ENCODE measurements at regions not wholly inside any gene's neighbourhood (a gene's known extent, or its start where the extent isn't known, plus 50 kb on each side); places are given as distances from the start of the nearest gene placed in this dataset.

GRCh38 chr1:118346936-118347335, 161.9 kb upstream of the SPAG17 start:
- no peak for DNase-seq (ENCODE audit: low read depth)

DNA sequence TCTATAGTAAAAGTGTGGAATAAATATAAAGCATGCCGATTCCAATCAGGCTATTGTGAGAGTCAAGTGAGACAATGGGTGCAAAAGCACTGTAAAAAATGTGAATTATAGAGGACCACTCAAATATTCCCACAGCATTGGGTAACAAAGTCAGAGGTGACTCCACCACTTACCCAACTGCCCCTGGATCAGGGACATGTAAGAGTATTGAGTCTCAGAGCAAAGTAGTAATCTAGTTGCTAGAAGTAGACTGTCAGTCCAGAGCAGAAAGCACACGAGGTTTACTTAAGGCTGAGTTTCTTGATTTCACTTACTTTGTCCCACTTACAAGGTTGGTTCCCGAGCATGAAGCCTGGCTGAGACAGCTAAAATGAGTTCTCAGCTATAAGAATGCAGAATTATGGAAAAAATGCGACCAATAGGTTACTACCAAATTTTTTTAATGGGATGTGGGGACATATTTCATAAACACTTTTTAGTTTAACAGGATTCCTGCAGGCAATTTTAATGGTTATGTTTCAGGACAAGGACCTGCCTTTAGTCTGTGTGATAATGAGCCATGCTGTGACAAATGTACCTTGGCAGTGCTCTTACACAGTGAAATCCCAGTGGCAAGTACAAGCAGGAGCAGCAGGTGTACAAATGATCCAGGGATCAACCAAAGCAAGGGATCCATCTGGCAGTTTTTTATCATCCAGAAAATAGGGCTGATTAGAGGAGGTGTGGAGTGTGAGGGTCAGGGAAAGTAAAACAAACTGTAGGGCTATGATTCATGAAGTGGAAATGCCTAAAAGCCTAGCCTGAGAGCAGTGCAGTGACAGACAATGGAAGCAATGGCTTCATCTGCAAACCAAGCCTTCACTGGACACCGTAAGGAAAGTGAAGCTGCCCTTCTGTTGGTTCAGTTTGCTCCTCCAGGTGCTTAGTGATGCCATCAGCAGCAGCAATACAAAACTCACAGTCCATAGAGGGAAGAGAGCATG, 156.2 kb upstream of the SPAG17 start:
- no peak for DNase-seq (ENCODE audit: low read depth)

GRCh38 chr1:118339400-118340124, 154.5 kb upstream of the SPAG17 start:
- no peak for DNase-seq (ENCODE audit: low read depth)

DNA sequence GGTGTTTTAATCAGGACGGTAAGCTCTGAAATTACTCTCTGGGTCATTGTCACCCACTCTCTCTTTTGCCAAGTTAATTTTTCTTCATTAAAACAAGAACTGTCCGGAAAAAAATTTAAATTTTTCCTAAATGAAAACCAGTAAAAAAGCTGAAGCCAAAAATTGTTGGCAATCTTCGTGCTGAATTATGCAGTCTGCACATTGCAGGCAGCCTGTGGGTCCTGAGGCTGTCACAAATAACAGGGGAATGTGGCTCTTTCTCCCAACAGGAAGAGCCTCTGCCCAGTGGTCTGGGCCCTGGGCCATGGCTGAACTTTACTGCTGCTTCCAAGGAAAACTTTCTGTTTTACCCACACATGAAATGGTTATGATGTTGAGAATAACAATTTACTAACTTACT, 153.9 kb upstream of the SPAG17 start:
- DNase-seq (ENCODE audit: low read depth) = no peak

DNA sequence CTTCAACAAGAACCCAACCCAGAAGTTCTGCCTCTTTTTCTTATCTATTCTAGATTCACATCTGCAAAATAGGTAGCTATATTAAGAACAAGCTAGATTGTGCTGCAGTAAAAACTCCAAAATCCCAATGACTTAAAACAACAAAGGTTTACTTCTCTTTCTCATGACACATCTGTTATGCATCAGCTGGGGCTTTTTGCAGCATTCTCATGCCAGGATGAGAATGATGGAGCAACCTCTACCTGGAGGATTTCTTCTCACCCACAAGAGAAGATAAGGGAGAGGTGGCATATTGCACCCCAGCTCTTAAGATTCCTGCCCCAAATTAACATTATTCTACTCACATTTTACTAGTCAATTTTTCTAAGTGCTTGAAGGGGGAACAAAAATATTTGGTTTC, 152.3 kb upstream of the SPAG17 start:
- no peak for DNase-seq (ENCODE audit: low read depth)

DNA sequence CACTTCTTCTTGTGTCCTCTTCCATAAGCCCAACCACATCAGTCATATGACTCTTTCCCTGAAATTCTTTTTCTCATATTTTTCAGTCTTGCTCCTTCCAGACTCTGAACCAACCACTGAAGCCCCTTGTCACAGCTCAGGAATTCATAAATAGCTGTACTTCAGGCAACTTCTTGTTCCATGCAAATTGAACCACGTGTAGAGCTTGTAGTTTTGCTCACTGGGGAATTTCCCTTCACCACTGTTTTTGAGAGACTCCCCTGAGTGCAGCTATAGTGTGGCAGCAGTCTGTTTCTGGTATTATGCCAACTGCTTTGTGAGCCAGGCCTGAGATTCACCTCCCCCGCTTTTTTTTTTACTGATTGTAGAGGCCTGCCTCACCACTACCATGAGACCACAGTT, 150.3 kb upstream of the SPAG17 start:
- DNase-seq (ENCODE audit: low read depth) = peak; percentile 8

DNA sequence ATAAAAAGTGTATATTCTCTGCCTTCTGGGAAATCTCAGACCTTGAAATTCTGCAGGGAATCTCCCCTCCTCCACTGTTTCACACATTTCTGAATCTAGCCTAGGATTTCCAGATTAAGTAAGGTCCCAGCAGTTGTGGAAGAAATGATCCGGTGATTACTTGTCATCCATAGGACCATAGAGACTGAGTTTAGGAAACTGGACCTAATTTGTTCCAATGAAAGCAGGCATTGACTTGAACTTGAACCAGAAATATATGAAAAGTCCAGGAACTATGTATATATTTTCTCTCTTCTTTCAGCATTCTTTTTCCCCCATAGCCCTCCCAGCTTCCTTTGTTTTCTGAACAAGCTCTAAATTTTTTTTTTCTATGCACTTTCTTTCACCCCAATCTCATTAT, 149.5 kb upstream of the SPAG17 start:
- no peak for DNase-seq (ENCODE audit: low read depth)

- peak; percentile 67 for DNase-seq (ENCODE audit: low read depth)
Measured at GRCh38 chr1:118333601-118334210, 148.7 kb upstream of the SPAG17 start.

DNA sequence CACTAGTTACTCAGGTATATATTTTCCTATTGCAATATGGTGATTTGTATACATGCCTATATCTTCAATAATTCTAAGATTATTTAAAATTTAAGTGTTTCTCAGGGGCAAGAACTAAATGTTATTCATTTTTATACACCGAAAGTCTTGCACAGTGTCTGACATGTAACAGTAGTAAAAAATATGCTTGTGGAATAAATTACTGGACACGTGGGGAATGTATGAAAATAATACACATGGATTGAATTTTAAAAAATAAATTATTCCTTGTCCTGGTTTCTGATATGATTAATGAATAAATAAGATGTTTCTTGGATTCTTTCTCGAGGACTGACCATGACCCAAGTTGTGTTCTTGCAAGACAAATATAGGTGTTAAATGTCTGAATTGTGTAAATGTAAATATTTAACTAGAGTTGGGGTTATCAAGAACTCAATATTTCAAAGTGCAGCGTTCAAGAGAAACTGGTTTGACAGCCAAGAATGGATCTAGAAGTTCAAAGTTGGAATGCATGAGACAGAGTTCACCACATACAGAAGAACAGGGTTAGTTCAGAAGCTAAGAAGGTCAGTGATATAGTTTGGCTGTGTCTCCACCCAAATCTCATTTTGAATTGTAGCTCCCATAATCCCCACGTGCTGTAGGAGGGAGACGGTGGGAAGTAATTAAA, 142.1 kb upstream of the SPAG17 start:
- no peak for DNase-seq (ENCODE audit: low read depth)

GRCh38 chr1:118325550-118326225, 140.7 kb upstream of the SPAG17 start:
- no peak for DNase-seq (ENCODE audit: low read depth)

- no peak for DNase-seq (ENCODE audit: low read depth)
Measured at GRCh38 chr1:118323246-118323645, 138.2 kb upstream of the SPAG17 start.

- no peak for DNase-seq (ENCODE audit: low read depth)
Measured at GRCh38 chr1:118322331-118322730, 137.3 kb upstream of the SPAG17 start.

GRCh38 chr1:118321840-118322239, 136.8 kb upstream of the SPAG17 start:
- no peak for DNase-seq (ENCODE audit: low read depth)

GRCh38 chr1:118317842-118318614, 133.0 kb upstream of the SPAG17 start:
- DNase-seq (ENCODE audit: low read depth) = no peak

DNA sequence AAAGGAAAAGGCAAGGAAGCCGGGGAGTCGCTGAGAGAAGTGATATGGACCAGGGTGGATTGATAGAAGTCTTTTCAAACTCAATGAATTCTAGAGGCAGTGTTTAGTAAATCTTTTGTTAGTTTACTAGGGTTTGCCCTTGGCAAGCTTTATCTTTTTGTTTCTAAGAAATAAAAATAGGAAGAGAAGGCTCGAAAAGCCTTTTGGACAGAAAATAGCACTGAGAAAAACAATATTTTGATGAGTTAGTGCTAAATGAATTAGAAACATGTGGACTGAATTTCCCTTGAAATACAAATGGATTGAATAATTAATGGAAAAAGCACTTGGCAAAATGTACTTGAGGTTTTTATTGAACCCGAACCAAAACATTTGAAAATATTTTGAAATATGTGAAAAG, 121.8 kb upstream of the SPAG17 start:
- no peak for DNase-seq (ENCODE audit: low read depth)

DNA sequence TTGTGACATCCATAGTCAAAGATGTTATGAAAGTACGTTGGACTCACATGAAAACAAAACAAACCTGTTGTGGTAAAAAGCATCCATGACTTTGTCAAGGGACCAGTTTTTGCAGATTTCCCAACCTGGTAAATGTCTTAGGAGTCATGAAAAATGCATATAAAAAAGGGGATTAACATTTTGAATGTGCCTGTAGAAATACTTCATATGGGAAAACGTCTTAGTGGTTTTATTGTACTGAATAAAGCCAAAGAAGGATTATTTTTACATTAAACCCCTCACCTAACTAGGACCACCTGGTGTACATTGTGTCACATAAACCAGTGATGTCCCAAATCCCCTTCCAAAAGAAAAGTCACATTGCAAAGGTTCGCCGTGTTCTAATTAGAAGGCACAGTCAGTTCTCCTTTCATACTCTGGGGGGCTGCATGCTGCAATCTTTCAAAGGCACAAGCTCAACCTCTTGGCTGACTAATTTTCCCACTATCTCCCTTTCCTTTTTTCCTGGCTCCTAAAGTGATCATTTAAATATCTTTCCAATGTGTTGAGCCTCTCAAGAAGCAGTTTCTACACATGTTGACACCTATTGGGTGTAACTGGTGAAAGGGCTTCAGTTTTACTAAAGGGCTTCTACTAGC, 119.8 kb upstream of the SPAG17 start:
- DNase-seq (ENCODE audit: low read depth) = peak; percentile 14

DNA sequence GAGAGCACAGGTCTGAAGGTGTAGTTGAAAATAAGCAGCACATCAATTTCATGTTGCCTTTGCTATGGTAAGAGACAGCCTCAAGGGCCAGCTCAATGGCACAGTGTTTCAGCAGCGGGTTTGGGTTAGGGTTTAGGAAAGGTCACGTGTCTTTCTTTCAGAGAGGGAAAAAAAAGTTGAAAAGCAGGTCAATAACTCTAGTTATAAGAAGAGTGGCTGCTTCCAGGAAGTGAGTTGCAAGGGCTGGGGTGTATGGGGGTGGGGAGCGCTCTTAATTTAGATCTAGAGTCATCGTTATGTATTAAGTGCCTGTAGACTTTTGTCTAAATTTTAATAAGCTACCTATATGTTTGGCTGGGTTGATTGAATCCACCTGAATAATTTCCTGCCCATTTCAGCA, 118.5 kb upstream of the SPAG17 start:
- no peak for DNase-seq (ENCODE audit: low read depth)

GRCh38 chr1:118303064-118303463, 118.0 kb upstream of the SPAG17 start:
- no peak for DNase-seq (ENCODE audit: low read depth)

- DNase-seq (ENCODE audit: low read depth) = peak; percentile 34
Measured at GRCh38 chr1:118302145-118302544, 117.1 kb upstream of the SPAG17 start.

- no peak for DNase-seq (ENCODE audit: low read depth)
Measured at GRCh38 chr1:118300808-118301207, 115.8 kb upstream of the SPAG17 start.

All from LHCN-M2 (cell line).